ENCODE measurements at regions not wholly inside any gene's neighbourhood (a gene's known extent, or its start where the extent isn't known, plus 50 kb on each side); places are given as distances from the start of the nearest gene placed in this dataset.
"Not testable (repeated sequence)": the region's sequence is repeated elsewhere in the genome, so short reads cannot be mapped to it uniquely, and the experiment has no call there.

GRCh38 chr7:106713452-106713851 lies 52.5 kb upstream of the CCDC71L start:
- in situ Hi-C loops (cut with MboI; ENCODE audit: low sequenced_read_pairs), result not testable (repeated sequence)

- in situ Hi-C loops (cut with MboI; ENCODE audit: low sequenced_read_pairs), result not testable (repeated sequence)
Observed at GRCh38 chr7:106714590-106715442, 53.9 kb upstream of the CCDC71L start.

- in situ Hi-C loops (cut with MboI; ENCODE audit: low sequenced_read_pairs), result no loop called here
Observed at GRCh38 chr7:106715730-106716129, 54.8 kb upstream of the CCDC71L start.

DNA sequence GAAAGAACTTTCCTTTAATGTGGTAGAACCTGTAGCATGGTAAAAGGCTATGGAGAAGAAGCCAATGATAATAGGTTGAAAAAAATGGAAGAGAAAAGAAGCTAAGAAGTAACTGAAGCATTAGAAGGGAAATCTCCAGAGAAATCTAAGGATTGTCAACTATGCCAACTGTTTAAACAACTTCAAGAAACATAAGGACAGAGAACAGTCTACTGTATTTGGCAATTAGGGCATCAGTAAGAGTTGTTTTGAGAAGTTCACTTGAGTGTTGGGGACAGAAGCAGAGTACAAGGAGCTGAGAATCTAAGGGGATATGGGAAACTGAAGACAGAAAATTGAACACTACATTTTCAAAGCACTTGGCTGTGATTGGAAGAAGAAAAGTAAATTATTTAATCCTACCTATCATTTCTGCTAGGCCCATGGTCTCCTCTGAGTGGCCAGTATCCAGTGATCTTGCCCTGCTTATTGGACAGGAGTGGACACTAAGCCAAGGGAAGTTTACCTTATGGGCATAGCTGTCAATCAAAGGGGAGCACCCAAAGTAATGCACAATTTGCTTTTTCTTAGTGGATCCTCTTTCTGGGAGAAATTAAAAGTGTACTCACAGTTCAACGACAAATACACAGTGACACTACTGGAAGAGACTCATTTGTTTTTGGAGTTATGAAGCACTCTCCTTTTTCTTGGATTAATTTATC lies 56.4 kb upstream of the CCDC71L start:
- in situ Hi-C loops (cut with MboI; ENCODE audit: low sequenced_read_pairs), result no loop called here

GRCh38 chr7:106717955-106718871 lies 57.3 kb upstream of the CCDC71L start:
- in situ Hi-C loops (cut with MboI; ENCODE audit: low sequenced_read_pairs), result no loop called here

DNA sequence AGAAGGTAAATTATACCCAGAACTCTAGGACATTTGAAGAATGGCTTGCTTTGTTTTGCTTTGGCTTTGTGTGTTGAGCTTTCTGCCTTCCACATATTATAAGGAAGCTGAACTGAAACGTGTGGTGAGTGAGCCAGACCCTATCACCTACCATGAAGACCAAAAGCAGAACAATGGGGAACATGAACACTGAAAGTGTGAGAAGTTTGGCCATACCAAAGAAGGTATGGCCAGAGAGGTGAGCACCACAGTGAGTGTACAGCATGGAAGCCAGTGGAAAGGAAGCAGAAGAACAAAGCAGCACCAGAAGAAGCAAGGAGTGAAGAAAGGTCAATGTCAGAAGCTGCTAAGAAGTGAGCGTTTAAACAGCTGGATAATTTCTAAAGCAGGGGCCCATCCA lies 59.7 kb upstream of the CCDC71L start:
- in situ Hi-C loops (cut with MboI; ENCODE audit: low sequenced_read_pairs), result no loop called here

DNA sequence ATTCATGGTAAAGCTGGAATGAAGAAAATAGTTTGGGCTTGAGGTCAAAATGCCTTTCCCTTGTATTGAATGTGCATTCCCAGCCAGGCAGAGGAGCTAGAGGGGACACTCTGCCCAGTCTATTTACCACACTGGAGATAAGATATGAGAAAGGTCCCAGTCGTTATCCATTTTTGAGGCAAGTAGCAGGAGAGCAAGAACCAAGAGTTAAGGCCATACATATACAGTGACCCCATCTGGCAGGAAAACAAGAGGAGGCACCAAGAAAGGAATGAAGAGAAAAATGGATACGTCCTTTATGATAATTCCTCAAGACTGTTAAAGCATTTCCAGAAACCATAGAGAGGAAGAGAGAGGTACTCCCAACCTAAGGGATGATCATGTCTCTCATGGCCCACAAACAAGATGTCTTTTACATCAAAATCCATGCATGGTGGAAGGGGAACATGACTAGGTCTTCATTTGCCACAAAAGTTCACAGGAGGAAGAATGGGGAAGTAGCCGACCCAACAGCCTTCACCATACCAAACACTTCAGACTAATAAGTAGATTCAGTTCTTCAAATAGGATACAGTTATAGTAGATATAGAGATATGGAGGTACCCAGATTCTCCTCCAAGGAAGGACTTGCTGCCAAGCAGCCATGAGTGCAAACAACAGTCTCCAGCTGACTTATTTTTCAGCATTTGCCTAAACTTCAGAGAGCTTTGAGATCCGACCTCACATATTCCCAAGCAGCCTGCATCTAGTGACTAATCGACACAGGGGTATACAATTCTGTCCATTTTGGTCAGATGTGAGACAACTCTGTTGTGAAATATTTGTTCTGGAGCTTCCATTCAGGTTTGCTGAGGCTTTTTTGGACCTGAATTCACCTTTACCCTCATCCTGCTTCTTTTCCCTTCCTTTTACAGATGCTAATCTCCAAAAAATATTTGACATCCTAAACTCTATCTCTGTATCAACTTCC lies 61.1 kb upstream of the CCDC71L start:
- in situ Hi-C loops (cut with MboI; ENCODE audit: low sequenced_read_pairs), result no loop called here

DNA sequence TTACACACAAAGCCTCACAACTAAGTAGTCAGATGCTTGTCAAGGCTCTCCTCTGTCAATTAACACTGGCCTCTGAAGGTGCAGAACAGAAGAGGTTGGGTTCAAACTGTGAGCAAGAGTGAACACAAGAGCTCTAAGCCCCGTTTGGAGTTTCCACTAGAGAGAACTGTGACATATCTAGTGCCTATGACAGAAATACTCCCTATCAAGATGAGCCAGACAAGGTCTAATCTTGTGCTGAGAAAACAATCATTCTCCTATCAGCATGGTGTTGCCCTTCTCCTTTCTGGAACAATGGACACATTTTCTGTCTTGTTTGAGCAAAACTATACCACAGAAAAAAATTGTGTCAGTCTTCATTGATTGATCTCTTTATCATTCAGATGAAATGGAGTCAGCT lies 62.4 kb upstream of the CCDC71L start:
- in situ Hi-C loops (cut with MboI; ENCODE audit: low sequenced_read_pairs), result no loop called here

DNA sequence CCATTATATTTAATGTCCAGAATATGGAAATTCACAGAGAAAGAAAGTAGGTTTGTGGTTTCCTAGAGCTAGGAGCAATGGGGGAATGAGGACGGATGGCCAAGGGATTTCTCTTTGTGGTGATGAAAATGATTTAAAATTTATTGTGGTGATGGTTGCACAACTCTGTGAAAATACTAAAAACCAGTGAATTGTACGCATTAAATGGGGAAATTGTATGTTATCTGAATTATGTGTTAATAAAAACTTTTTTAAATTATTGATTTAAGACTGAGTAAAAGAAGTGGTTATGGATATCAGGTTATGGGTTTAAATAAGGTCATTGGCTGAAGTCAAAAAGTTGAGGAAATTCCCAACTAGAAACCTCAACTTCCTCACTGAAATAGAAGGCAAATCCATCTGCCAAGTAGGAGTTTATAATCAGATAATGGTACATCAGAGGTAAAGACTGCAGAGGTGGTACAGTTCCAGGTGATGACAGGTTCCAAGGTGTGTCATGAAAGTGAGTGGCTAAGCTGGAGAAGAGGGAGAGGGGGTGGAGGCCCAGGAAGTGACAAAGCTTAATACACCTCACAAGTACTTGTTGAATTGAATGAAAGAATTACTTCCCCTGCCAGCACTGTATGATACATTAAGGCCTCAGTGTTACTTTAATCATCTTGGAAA lies 68.9 kb upstream of the CCDC71L start:
- in situ Hi-C loops (cut with MboI; ENCODE audit: low sequenced_read_pairs), result loop anchor here (25.0 kb wide), 2 partner anchors 193 to 543 kb away; no protein-coding TSS in a partner anchor

GRCh38 chr7:106731187-106731586 lies 70.2 kb upstream of the CCDC71L start:
- in situ Hi-C loops (cut with MboI; ENCODE audit: low sequenced_read_pairs), result loop anchor here (25.0 kb wide), 2 partner anchors 194 to 544 kb away; no protein-coding TSS in a partner anchor

DNA sequence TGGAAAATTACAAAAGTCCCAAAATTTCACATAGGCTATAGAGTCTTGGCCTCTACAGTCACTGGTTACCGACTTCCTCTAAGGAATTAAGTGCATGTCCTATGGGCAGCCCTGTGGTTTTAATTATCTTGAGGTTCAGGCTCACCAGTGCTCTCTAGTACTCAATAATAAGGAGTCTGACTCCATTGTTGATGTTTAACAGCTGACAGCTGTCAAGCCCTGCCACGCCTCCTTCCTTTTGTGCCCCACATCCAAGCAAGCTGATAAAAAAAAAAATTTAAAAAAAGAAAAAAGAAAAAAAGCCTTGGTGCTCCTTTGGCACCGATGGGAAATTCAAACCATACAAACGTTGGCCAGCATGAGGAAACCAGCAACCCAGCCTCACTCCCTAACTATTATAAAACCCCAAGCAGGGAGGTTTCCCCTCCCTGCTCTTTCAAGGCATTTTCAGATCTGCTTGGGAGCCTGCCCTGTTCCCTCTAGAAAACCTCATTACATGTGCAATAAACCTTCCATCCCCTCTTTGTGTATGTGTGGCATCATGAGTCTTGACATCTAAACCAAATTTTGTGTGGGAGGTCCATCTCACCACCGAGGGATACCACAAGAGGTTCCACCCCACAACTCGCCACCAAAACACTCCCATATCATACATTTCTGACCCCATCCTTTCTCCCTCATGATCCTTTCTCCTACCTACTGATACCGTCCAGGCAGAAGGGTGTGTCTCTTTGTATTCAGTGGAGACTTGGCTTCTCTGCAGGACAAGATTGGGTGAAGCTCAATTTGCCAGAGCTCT lies 70.9 kb upstream of the CCDC71L start:
- in situ Hi-C loops (cut with MboI; ENCODE audit: low sequenced_read_pairs), result loop anchor here (25.0 kb wide), 2 partner anchors 195 to 545 kb away; no protein-coding TSS in a partner anchor

DNA sequence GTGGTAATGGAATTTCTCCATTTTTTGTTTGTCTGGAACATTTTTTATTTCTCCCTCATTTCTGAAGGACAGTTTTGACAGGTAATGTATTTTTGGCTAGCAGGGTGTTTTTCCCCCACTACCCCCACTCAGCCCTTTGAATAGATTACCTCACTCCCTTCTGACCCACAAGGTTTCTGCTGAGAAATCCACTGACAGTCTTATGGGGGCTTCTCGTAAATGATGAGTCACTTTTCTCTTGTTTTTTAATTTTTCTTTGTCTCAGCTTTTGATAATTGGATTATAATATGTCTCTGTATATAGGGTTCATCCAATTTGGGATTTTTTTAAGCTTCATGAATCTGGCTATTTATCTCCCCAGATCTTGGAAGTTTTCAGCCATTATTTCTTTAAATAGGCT lies 74.7 kb upstream of the CCDC71L start:
- in situ Hi-C loops (cut with MboI; ENCODE audit: low sequenced_read_pairs), result loop anchor here (25.0 kb wide), 2 partner anchors 198 to 548 kb away; no protein-coding TSS in a partner anchor

- in situ Hi-C loops (cut with MboI; ENCODE audit: low sequenced_read_pairs), result loop anchor here (25.0 kb wide), 2 partner anchors 199 to 549 kb away; no protein-coding TSS in a partner anchor
Observed at GRCh38 chr7:106736123-106736507, 75.2 kb upstream of the CCDC71L start.

GRCh38 chr7:106736508-106737201 lies 75.7 kb upstream of the CCDC71L start:
- in situ Hi-C loops (cut with MboI; ENCODE audit: low sequenced_read_pairs), result loop anchor here (25.0 kb wide), 2 partner anchors 199 to 549 kb away; no protein-coding TSS in a partner anchor

GRCh38 chr7:106737202-106737562 lies 76.2 kb upstream of the CCDC71L start:
- in situ Hi-C loops (cut with MboI; ENCODE audit: low sequenced_read_pairs), result loop anchor here (25.0 kb wide), 2 partner anchors 200 to 550 kb away; no protein-coding TSS in a partner anchor

- in situ Hi-C loops (cut with MboI; ENCODE audit: low sequenced_read_pairs), result loop anchor here (25.0 kb wide), 2 partner anchors 204 to 554 kb away; no protein-coding TSS in a partner anchor
Observed at GRCh38 chr7:106740806-106741205, 79.8 kb upstream of the CCDC71L start.

- in situ Hi-C loops (cut with MboI; ENCODE audit: low sequenced_read_pairs), result loop anchor here (25.0 kb wide), 2 partner anchors 207 to 557 kb away; no protein-coding TSS in a partner anchor
Observed at GRCh38 chr7:106744563-106745091, 83.7 kb upstream of the CCDC71L start.

Measured in HL-60/S4 (cell line).